PC-3 (cell line): ENCODE measurements at regions not wholly inside any gene's neighbourhood (a gene's known extent, or its start where the extent isn't known, plus 50 kb on each side); places are given as distances from the start of the nearest gene placed in this dataset.

Experiments
- EZH2 ChIP-seq: fragments of 300-600 bp; sonication (generic); IDR thresholded peaks from one replicate; pipeline ENCODE4 v1.6.1; 2017; ENCODE audit warnings: antibody characterized with exemption, mild to moderate bottlenecking, low read length; ENCODE audit not compliant: unreplicated experiment
- EZH2phosphoT487 ChIP-seq: fragments of 300-600 bp; sonication (generic); IDR thresholded peaks from 2 replicates; pipeline ENCODE4 v1.6.1; 2018; ENCODE audit warnings: mild to moderate bottlenecking, antibody characterized with exemption, low read length, borderline replicate concordance
- TF ChIP-seq, protein P1 (sequence below): fragments of 300-600 bp; sonication (generic); conservative IDR thresholded peaks from 2 replicates; pipeline ENCODE4 v1.5.1; 2017; ENCODE audit warnings: antibody characterized with exemption, low read depth, mild to moderate bottlenecking, low read length

DNA sequence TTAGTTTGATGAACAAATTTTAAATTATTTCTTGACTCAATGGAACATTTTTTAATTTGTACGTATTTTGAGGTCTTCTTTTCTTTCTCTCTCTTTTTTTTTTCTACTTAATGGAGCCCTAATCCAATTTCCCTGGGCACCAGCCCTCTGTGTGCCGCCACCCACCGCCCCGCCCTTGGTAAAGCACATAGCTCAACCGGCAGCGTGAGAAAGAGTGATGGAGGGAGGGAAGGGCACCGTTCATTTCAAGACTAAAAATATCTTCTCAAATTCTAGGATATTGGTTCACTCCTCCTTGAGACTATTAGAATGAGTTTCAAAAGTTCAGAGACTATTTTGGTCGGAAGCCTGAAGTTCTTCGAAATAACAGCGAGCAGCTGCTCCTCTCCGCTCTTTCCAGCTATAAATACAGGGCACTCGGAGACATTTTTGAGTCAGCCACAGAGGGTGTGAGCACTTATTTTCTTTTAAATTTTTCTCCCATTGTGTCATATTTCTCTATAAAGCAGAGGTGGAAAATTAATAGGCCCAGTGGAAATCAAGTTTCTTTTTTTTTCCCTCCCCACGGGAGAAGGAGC lies 731.7 kb upstream of the ID2 start:
- TF ChIP-seq, protein P1, sequence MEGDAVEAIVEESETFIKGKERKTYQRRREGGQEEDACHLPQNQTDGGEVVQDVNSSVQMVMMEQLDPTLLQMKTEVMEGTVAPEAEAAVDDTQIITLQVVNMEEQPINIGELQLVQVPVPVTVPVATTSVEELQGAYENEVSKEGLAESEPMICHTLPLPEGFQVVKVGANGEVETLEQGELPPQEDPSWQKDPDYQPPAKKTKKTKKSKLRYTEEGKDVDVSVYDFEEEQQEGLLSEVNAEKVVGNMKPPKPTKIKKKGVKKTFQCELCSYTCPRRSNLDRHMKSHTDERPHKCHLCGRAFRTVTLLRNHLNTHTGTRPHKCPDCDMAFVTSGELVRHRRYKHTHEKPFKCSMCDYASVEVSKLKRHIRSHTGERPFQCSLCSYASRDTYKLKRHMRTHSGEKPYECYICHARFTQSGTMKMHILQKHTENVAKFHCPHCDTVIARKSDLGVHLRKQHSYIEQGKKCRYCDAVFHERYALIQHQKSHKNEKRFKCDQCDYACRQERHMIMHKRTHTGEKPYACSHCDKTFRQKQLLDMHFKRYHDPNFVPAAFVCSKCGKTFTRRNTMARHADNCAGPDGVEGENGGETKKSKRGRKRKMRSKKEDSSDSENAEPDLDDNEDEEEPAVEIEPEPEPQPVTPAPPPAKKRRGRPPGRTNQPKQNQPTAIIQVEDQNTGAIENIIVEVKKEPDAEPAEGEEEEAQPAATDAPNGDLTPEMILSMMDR, result no peak
- no peak for TF ChIP-seq EZH2
- no peak for TF ChIP-seq EZH2phosphoT487
